HuH-7 (cell line): ENCODE measurements at regions not wholly inside any gene's neighbourhood (a gene's known extent, or its start where the extent isn't known, plus 50 kb on each side); places are given as distances from the start of the nearest gene placed in this dataset.
"Not testable (repeated sequence)": the region's sequence is repeated elsewhere in the genome, so short reads cannot be mapped to it uniquely, and the experiment has no call there.

Experiments used
- DNase-seq: peaks from one replicate; pipeline ENCODE4 v3.0.0; 2011; ENCODE audit warnings: low spot score

GRCh38 chr1:232715154-232715553 lies 85.2 kb upstream of the SIPA1L2 start:
- DNase-seq, result no peak

GRCh38 chr1:232717911-232718310 lies 87.3 kb upstream of the MAP10 start:
- DNase-seq, result not testable (repeated sequence)

- no peak for DNase-seq
These were observed 86.0 kb upstream of the MAP10 start for GRCh38 chr1:232718928-232719927.

- no peak for DNase-seq
These were observed 82.6 kb upstream of the MAP10 start for GRCh38 chr1:232722626-232723025.

GRCh38 chr1:232725305-232726047 lies 79.7 kb upstream of the MAP10 start:
- DNase-seq, result no peak

GRCh38 chr1:232726048-232726779 lies 79.0 kb upstream of the MAP10 start:
- DNase-seq, result no peak

GRCh38 chr1:232728507-232729263 lies 76.5 kb upstream of the MAP10 start:
- DNase-seq, result no peak

GRCh38 chr1:232732344-232732910 lies 72.8 kb upstream of the MAP10 start:
- DNase-seq, result no peak

GRCh38 chr1:232737917-232738316 lies 67.3 kb upstream of the MAP10 start:
- no peak for DNase-seq

GRCh38 chr1:232743999-232744398 lies 61.2 kb upstream of the MAP10 start:
- DNase-seq, result no peak

- no peak for DNase-seq
These were observed 60.4 kb upstream of the MAP10 start for GRCh38 chr1:232744847-232745246.

- not testable (repeated sequence) for DNase-seq
These were observed 59.5 kb upstream of the MAP10 start for GRCh38 chr1:232745698-232746097.

- no peak for DNase-seq
These were observed 56.3 kb upstream of the MAP10 start for GRCh38 chr1:232748910-232749368.

GRCh38 chr1:232751393-232752140 lies 53.6 kb upstream of the MAP10 start:
- no peak for DNase-seq

- DNase-seq, result no peak
These were observed 52.9 kb upstream of the MAP10 start for GRCh38 chr1:232752365-232752764.

- DNase-seq, result no peak
These were observed 50.3 kb upstream of the MAP10 start for GRCh38 chr1:232754930-232755329.
